Heart right ventricle (tissue), 16 donors: ENCODE measurements at regions not wholly inside any gene's neighbourhood (a gene's known extent, or its start where the extent isn't known, plus 50 kb on each side); places are given as distances from the start of the nearest gene placed in this dataset.

ENCODE experiments used
- ATAC-seq, 8 donors: fragments of 200-7000 bp; cut with Tn5 transposase; one replicate each; pipeline ENCODE4 v1.9.1; 2020; ENCODE audit warnings: mild to moderate bottlenecking in 8 of 8, moderate library complexity in 8 of 8, moderate number of reproducible peaks in 1 of 8
- DNase-seq, 2 donors: peaks; one replicate each; pipeline ENCODE4 v3.0.0-alpha.2; 2020
- H3K27ac ChIP-seq, 10 donors: fragments of 200-600 bp; sonication (generic) in 2 of 10; one replicate each; pipeline versions ENCODE4 v1.5.0 to v1.8.0; 2020 to 2022; ENCODE audit warnings: mild to moderate bottlenecking in 3 of 10
- H3K27me3 ChIP-seq, 7 donors: fragments of 200-600 bp; one replicate each; pipeline ENCODE4 v1.8.0; 2021 to 2022; ENCODE audit warnings: mild to moderate bottlenecking in 2 of 7
- H3K36me3 ChIP-seq, 9 donors: fragments of 200-600 bp; sonication (generic) in 1 of 9; one replicate each; pipeline versions ENCODE4 v1.5.0 to v1.8.0; 2020 to 2022; ENCODE audit warnings: mild to moderate bottlenecking in 2 of 9
- H3K4me1 ChIP-seq, 9 donors: fragments of 200-600 bp; sonication (generic) in 1 of 9; one replicate each; pipeline versions ENCODE4 v1.5.0 to v1.8.0; 2020 to 2022; ENCODE audit warnings: mild to moderate bottlenecking in 4 of 9
- H3K4me3 ChIP-seq, 10 donors: fragments of 200-600 bp; sonication (generic) in 2 of 10; one replicate each; pipeline versions ENCODE4 v1.5.0 to v1.8.0; 2020 to 2022; ENCODE audit warnings: mild to moderate bottlenecking in 7 of 10, moderate library complexity in 2 of 10
- H3K9me3 ChIP-seq, 11 donors: fragments of 200-600 bp in 10 of 11; sonication (generic) in 2 of 11; one replicate each; pipeline versions ENCODE4 v1.5.0 to v1.8.0; 2013 to 2022; ENCODE audit warnings: mild to moderate bottlenecking in 2 of 11, control low read depth in 1 of 11, moderate library complexity in 1 of 11
- CTCF ChIP-seq, 9 donors: fragments of 200-600 bp; sonication (generic) in 2 of 9; IDR thresholded peaks; one replicate each; pipeline versions ENCODE4 v1.5.0 to v1.8.0; 2021 to 2022; ENCODE audit warnings: antibody characterized with exemption in 9 of 9, mild to moderate bottlenecking in 5 of 9, moderate library complexity in 1 of 9
- WGBS, 2 donors: extraction: QIAGEN DNeasy Blood & Tissue Kit; methylation state at CpG; one replicate each; pipeline ENCODE4 v1.1.7; 2013; ENCODE audit warnings: inconsistent platforms in 1 of 2; 5-methylcytosine and 5-hydroxymethylcytosine counted together
- intact Hi-C, 10 donors: fragments of 100-400 bp; cut with DNase I; formaldehyde crosslinking; loops; one replicate each; pipeline versions ENCODE4 v1.11.1 to v1.14.2; 2022
- donor health status: Arrhythmogenic right ventricular cardiomyopathy.
- donor health status: ischemic (EF 13 %, LVEDD 7.1; RV severe dilation, severe dysfunction).
- donor health status: healthy with polysubstance abuse.
- donor health status: DM: no; HTN: yes; CAD: no.
- donor health status: DM: no; HTN: no; CAD: no.
- donor health status: ischemic (EF 25% LVEDD 6.9; RV normal size, moderate dysfunction).
- donor health status: ischemic (EF 25% LVEDD 5.7; RV mildly dilated, moderate dysfunction).
- donor health status: healthy.
- donor health status: DM: yes; HTN: yes; CAD: no.
- donor health status: Ischemic cardiomyopathy.
- donor health status: ischemic (EF 35%, LVEDD 5.7; RV mildly dilated, moderate dysfunction).
- donor health status: nonischemic (EF 11% LVEDD 7.7; RV severe dilation, severe dysfunction).
- donor health status: DM: yes; HTN: yes; CAD: no.
- donor health status: PGD.
- donor health status: ischemic (EF 29% LVEDD 5.4; RV normal size, mild dysfunction).
- donor health status: nonischemic (EF 23%, LVEDD 6.1; RV moderate dilation, normal function).

GRCh38 chr2:16191431-16192200, 251.3 kb downstream of the MYCN start:
- no peak overlapping the region for H3K4me3 ChIP-seq
- peaks cover 0 to 4% (median 0%) of the 10 kb centered on the region in 11 donors for H3K9me3 ChIP-seq
- 88 to 92% methylated on average over 10 of the region's 10 CpGs for WGBS, 2 donors
- H3K36me3 ChIP-seq, result no peaks in the 10 kb centered on the region
- no peak for TF ChIP-seq CTCF (IDR thresholded peaks at IDR 0.05)
- peaks cover 0 to 4% (median 0%) of the 10 kb centered on the region in 7 donors for H3K27me3 ChIP-seq
- no peak overlapping the region for H3K27ac ChIP-seq
- intact Hi-C loops, result no loop called here
- no peak for DNase-seq
- ATAC-seq, result no peak
- no peaks in the 10 kb centered on the region for H3K4me1 ChIP-seq

GRCh38 chr2:16190446-16191270, 250.3 kb downstream of the MYCN start:
- H3K9me3 ChIP-seq, result peaks cover 0 to 4% (median 0%) of the 10 kb centered on the region in 11 donors
- peaks cover 0 to 4% (median 0%) of the 10 kb centered on the region in 7 donors for H3K27me3 ChIP-seq
- H3K4me3 ChIP-seq, result no peak overlapping the region
- 79 to 88% methylated on average over 8 of the region's 8 CpGs for WGBS, 2 donors
- no peak overlapping the region for H3K27ac ChIP-seq
- DNase-seq (no peak), ATAC-seq (no peak)
- TF ChIP-seq CTCF (IDR thresholded peaks at IDR 0.05), result no peak
- intact Hi-C loops, result no loop called here
- H3K4me1 ChIP-seq, result no peaks in the 10 kb centered on the region
- H3K36me3 ChIP-seq, result no peaks in the 10 kb centered on the region

DNA sequence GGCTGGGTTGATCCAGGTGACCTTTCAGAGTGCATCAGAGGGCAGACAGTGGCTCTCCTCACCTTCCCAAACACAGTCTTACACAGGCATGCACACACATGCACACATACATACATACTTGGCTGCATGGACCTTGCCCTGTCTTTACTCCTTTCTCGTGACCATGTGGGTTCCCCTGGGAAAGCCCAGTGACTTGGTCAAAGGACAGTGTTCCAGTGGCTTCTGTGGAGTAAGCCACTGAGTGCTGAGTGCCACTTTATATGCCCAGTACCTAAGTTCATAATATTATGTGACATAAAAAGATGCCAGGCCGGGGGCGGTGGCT, 249.4 kb downstream of the MYCN start:
- Histone ChIP-seq H3K9me3 (peaks cover 0 to 4% (median 0%) of the 10 kb centered on the region in 11 donors), H3K27ac (no peak overlapping the region), H3K27me3 (peaks cover 0 to 7% (median 0%) of the 10 kb centered on the region in 7 donors), H3K4me1 (no peaks in the 10 kb centered on the region), H3K4me3 (no peak overlapping the region), H3K36me3 (no peaks in the 10 kb centered on the region)
- TF ChIP-seq CTCF (IDR thresholded peaks at IDR 0.05), result no peak
- DNase-seq (no peak), ATAC-seq (no peak)
- intact Hi-C loops, result no loop called here
- 90 to 92% methylated on average over 3 of the region's 3 CpGs for WGBS, 2 donors

DNA sequence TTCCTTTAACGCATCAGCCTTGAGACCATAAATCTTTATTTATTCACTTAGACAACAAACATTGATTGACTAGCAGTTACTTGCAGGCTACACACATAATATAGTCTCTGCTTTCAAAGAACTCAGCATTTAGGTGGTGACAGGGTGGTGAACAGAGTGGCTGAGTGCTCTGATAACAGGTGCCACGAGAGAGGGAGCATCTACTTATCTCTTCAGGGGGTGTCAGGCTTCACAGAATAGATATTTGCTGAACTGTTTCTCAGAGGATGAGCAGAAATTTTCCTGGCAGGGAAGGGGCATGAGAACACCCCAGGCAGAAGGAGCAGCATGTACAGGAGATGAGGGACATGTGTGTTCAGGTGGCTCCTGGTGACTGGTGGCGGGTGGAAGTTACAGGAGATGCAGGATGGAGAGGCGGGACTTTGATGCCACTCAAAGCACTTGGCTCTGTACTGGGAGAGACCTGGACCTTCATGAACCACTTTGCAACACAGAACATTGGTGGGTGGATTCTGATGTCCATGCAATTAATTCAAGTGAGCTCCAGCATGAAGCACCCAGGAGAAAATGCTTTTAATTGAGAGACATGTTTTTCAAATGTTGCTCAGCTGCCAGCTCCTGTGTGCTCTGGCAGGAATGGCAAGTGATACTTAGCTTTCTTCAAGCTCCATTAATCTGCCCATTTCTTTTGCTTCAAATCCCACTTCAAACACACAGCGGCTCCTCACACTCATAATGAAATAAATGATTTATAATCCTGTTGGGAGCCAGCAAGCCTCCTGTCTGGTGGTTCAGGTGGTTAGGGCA, 248.9 kb downstream of the MYCN start:
- Histone ChIP-seq H3K36me3 (no peaks in the 10 kb centered on the region), H3K27ac (no peak overlapping the region), H3K4me1 (no peaks in the 10 kb centered on the region), H3K4me3 (no peak overlapping the region), H3K27me3 (peaks cover 0 to 8% (median 0%) of the 10 kb centered on the region in 7 donors), H3K9me3 (peaks cover 0 to 4% (median 0%) of the 10 kb centered on the region in 11 donors)
- no peak for ATAC-seq
- TF ChIP-seq CTCF (IDR thresholded peaks at IDR 0.05), result no peak
- DNase-seq, result no peak
- intact Hi-C loops, result no loop called here
- 80 to 81% methylated on average over 5 of the region's 5 CpGs for WGBS, 2 donors
